D721Med (cell line): ENCODE measurements at regions not wholly inside any gene's neighbourhood (a gene's known extent, or its start where the extent isn't known, plus 50 kb on each side); places are given as distances from the start of the nearest gene placed in this dataset.

Experiments
- DNase-seq: peaks from one replicate; pipeline ENCODE4 v3.0.0; 2011; ENCODE audit warnings: low spot score; ENCODE audit not compliant: insufficient read length
- FAIRE-seq: peaks from 2 replicates; lab custom pipeline; 2011; peaks lifted over from hg19 to GRCh38; lab: Jason Lieb, UNC
- TF ChIP-seq, protein P1 (sequence below): IDR thresholded peaks from 2 replicates; pipeline ENCODE4 v1.5.1; 2012; ENCODE audit warnings: mild to moderate bottlenecking, control low read depth; ENCODE audit not compliant: insufficient read depth; ENCODE audit errors: missing control alignments

DNA sequence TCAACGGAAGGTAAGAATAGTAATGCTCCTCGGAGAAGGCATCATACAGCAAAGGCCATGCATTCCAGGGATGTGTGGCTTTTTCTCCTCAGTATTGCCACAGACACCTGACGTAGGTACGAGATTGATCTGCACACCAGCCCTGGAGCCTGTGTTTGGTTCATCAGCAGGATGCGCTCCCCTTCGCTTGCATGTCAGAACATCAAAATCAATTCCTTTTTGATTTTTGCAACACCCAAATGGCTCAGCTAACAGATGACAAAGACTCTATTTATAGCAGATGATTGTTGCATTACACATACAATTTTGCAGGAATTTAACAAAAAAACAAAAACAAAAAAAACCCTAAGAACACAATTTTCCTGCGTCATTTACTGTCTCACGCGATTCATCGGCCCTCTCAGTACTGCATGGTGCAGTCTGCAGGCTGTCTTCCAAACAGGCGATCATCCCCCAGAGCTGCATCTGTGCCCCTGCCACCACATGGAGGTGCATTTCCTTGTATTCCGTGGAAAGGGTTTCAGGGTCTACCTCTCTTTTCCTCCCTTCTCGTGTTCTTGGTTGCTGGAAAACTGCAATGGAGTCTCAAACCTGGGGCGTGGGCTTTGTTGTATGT is 207.3 kb downstream of the TEX29 start:
- DNase-seq (no peak), FAIRE-seq (no peak)
- TF ChIP-seq, protein P1, sequence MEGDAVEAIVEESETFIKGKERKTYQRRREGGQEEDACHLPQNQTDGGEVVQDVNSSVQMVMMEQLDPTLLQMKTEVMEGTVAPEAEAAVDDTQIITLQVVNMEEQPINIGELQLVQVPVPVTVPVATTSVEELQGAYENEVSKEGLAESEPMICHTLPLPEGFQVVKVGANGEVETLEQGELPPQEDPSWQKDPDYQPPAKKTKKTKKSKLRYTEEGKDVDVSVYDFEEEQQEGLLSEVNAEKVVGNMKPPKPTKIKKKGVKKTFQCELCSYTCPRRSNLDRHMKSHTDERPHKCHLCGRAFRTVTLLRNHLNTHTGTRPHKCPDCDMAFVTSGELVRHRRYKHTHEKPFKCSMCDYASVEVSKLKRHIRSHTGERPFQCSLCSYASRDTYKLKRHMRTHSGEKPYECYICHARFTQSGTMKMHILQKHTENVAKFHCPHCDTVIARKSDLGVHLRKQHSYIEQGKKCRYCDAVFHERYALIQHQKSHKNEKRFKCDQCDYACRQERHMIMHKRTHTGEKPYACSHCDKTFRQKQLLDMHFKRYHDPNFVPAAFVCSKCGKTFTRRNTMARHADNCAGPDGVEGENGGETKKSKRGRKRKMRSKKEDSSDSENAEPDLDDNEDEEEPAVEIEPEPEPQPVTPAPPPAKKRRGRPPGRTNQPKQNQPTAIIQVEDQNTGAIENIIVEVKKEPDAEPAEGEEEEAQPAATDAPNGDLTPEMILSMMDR, result no peak

DNA sequence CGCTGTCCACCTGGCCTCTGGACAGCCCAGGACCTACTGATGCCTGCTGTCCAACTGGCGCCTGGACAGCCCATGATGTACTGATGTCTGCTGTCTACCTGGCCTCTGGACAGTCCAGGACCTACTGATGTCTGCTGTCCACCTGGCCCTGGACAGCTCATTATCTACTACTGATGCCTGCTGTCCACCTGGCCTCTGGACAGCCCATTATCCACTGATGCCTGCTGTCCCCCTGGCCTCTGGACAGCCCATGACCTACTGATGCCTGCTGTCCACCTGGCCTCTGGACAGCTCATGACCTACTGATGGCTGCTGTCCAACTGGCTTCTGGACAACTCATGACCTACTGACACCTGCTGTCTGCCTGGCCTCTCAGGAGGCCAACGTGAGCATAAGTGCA is 208.1 kb downstream of the TEX29 start:
- FAIRE-seq (no peak), DNase-seq (no peak)
- TF ChIP-seq, protein P1, result no peak

DNA sequence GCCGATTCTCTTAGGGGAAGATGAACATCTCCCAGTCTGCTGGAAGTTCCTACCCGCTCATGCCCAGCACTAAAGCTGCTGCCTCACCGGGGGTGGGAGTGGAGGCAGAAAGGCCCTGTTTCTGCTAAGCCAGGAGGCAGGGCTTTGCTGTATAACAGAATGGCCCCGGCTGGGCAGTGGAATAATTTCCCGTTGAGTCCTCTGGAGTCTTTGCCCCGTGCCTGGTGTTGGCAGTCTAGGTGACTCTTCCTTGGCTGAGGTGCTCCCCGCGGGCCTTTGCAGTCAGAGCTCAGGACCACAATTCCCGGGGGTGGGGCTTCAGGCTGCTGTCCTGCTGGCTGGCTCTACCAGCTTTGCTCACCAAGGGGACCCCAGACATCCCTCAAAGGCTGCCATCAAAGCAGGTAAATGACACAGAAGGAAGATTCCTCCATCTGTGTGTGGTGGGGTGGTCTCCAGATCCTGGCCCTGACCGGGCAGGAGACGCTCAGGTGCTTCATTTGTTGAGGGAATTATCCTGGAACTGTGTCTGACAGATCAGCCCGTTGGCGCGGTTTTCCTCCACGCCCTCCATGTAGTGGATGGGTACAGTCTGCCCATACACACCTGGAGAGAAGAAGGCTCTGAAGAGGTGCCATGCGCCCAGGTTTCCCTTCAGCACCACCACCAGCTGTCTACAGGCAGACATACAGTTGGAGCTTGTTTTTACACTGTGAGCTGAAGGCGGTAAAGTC is 209.9 kb downstream of the TEX29 start:
- no peak for FAIRE-seq
- no peak for DNase-seq
- TF ChIP-seq, protein P1, result no peak

DNA sequence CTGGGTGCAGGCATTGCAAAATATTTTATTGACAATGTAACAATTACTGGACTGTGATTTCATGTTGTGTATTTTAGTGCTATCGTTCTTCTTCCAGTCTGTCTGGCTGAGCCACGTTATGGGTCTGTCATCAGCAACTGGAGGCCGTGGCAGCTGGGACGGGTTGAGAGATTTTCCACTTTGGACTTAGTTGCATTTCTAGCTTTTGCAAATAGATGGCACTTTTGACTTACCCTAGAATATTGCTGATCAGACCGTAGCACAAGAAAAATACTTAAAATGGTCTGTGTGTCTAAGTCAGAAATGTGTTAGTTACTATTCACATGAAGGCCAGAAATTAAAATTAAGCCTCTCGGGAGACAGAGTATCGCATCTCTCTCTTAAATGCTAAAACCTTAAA is 211.1 kb downstream of the TEX29 start:
- DNase-seq (no peak), FAIRE-seq (no peak)
- TF ChIP-seq, protein P1, result no peak

DNA sequence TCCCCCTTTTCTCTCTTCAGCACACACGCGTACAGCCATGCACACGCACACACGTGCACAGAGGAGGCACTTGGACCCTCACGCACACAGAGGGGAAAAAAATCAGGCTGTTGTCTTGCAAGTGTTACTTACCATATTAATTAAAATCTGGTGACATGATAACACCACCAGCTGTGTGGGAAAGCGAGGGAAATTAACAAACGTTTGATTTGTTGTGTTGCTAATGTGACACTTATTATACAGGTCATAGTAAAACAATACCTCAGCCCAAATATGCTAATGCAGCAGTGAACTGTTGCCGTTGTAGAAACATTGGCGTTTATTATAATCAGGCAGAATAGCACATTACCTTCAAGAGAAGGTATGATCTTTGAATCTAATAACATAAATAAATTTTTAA is 211.7 kb downstream of the TEX29 start:
- TF ChIP-seq, protein P1, result no peak
- FAIRE-seq (no peak), DNase-seq (no peak)

DNA sequence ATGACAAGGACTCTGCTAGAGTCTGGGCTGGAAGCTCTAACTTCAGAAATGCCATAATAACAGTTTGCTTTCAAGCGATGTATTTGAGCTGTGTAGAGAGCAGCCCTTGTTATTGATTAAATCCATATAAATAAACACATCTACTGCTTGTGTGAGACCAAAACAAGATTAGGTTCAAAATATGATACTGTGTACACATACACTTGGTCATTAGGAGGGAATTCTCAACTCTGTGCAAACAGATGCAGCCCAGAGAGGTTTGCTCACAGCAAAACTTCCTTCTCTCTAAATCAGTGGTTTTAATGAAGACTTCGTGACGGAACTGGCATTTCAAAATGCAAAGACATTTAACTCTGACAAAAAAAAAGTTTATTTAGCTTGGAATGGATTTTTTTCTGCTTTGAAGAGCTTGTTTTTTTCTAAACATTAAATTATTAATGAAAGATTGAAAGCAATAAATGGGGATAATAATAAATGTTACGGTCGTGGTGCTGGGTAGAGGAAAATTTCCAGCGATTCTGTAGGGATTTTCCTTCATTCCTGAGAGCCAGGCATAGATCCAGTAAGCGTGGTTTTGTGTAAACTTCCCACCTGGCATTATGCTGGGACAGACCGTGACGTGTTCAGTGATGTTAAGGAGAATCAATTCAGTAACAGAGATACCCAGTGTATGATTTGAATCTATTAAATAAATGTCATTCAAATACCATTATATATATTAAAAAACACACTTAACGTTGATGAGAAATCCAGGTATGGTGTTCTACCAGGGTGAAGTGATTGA is 213.7 kb downstream of the TEX29 start:
- FAIRE-seq (no peak), DNase-seq (no peak)
- TF ChIP-seq, protein P1, result no peak
